ENCODE measurements at regions not wholly inside any gene's neighbourhood (a gene's known extent, or its start where the extent isn't known, plus 50 kb on each side); places are given as distances from the start of the nearest gene placed in this dataset.

- TF ChIP-seq CTCF (conservative IDR thresholded peaks at IDR 0.05; ENCODE audit: low read length) (no peak), EZH2phosphoT487 (IDR thresholded peaks at IDR 0.05; ENCODE audit: borderline replicate concordance, low read depth, low read length) (no peak)
Measured at GRCh38 chr10:78306358-78306757, 272.7 kb downstream of the RPS24 start.

All from OCI-LY7 (cell line).